ENCODE measurements at regions not wholly inside any gene's neighbourhood (a gene's known extent, or its start where the extent isn't known, plus 50 kb on each side); places are given as distances from the start of the nearest gene placed in this dataset.

GRCh38 chr7:117970801-117971200, 97.6 kb upstream of the CTTNBP2 start:
- TF ChIP-seq CTCF (IDR thresholded peaks at IDR 0.05) (no peak), POLR2A (IDR thresholded peaks at IDR 0.05) (no peak), EP300 (IDR thresholded peaks at IDR 0.05; ENCODE audit: low read depth) (no peak)
